OCI-LY7 (cell line): ENCODE measurements at regions not wholly inside any gene's neighbourhood (a gene's known extent, or its start where the extent isn't known, plus 50 kb on each side); places are given as distances from the start of the nearest gene placed in this dataset.

Source experiments
- CTCF ChIP-seq: fragments of 200-600 bp; sonication (generic); conservative IDR thresholded peaks from 2 replicates; pipeline ENCODE4 v1.5.1; 2014; ENCODE audit warnings: mild to moderate bottlenecking, antibody characterized with exemption, low read length, moderate library complexity, mixed read lengths
- EZH2phosphoT487 ChIP-seq: fragments of 200-600 bp; sonication (generic); IDR thresholded peaks from 2 replicates; pipeline ENCODE4 v1.6.1; 2018; ENCODE audit warnings: low read depth, borderline replicate concordance, mild to moderate bottlenecking, mixed run types, antibody characterized with exemption, low read length, moderate library complexity, mixed read lengths

DNA sequence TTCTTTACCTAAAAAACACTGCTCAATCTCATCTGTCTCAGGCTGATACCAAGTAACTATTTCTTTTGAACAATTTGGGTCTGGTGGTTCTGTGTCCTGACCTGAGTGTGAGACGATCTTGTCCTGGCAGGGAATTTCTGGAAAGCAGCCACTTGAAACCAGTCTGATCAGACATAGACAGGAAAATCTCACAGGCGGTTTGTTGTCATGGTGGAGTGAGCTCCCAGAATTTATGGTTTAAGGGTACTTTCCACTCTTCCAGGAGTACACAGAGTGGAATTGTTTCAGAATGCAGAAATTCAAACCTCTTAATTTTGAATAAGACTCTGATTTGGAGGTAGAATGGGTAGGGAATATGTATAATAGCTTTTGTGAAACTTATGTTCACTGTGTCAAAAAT lies 268.2 kb downstream of the ISL1 start:
- TF ChIP-seq CTCF (no peak), EZH2phosphoT487 (no peak)
